ENCODE measurements at regions not wholly inside any gene's neighbourhood (a gene's known extent, or its start where the extent isn't known, plus 50 kb on each side); places are given as distances from the start of the nearest gene placed in this dataset.

- TF ChIP-seq CTCF (IDR thresholded peaks at IDR 0.05) (no peak), POLR2A (IDR thresholded peaks at IDR 0.05) (no peak), EP300 (IDR thresholded peaks at IDR 0.05) (no peak)
Observed at GRCh38 chr6:863831-864230, 170.9 kb upstream of the EXOC2 start.

Data from tibial nerve (tissue), 4 donors.